ENCODE measurements at regions not wholly inside any gene's neighbourhood (a gene's known extent, or its start where the extent isn't known, plus 50 kb on each side); places are given as distances from the start of the nearest gene placed in this dataset.
"Not testable (repeated sequence)": the region's sequence is repeated elsewhere in the genome, so short reads cannot be mapped to it uniquely, and the experiment has no call there.

GRCh38 chr10:21285742-21286331 lies 239.6 kb downstream of the SKIDA1 start:
- peak; percentile 98 for DNase-seq

GRCh38 chr10:21285207-21285606 lies 240.3 kb downstream of the SKIDA1 start:
- DNase-seq = no peak

GRCh38 chr10:21284301-21284700 lies 241.2 kb downstream of the SKIDA1 start:
- DNase-seq = no peak

- not testable (repeated sequence) for DNase-seq
These were observed 242.4 kb downstream of the SKIDA1 start for GRCh38 chr10:21283053-21283452.

- no peak for DNase-seq
These were observed 243.6 kb downstream of the SKIDA1 start for GRCh38 chr10:21281765-21282484.

GRCh38 chr10:21280971-21281572 lies 244.4 kb downstream of the SKIDA1 start:
- no peak for DNase-seq

- no peak for DNase-seq
These were observed 245.4 kb downstream of the SKIDA1 start for GRCh38 chr10:21280037-21280436.

GRCh38 chr10:21279217-21279575 lies 246.3 kb downstream of the SKIDA1 start:
- DNase-seq = no peak

GRCh38 chr10:21278491-21279216 lies 246.8 kb downstream of the SKIDA1 start:
- peak; percentile 83 for DNase-seq

- peak; percentile 27 for DNase-seq
These were observed 252.0 kb downstream of the SKIDA1 start for GRCh38 chr10:21273400-21273968.

- no peak for DNase-seq
These were observed 252.7 kb downstream of the SKIDA1 start for GRCh38 chr10:21272643-21273399.

- no peak for DNase-seq
These were observed 254.5 kb downstream of the SKIDA1 start for GRCh38 chr10:21270976-21271375.

GRCh38 chr10:21269289-21269688 lies 256.2 kb downstream of the SKIDA1 start:
- no peak for DNase-seq

GRCh38 chr10:21265622-21266021 lies 259.9 kb downstream of the SKIDA1 start:
- peak; percentile 41 for DNase-seq

GRCh38 chr10:21264271-21264670 lies 261.2 kb downstream of the SKIDA1 start:
- no peak for DNase-seq

GRCh38 chr10:21263839-21264238 lies 261.6 kb downstream of the SKIDA1 start:
- DNase-seq = no peak

- no peak for DNase-seq
These were observed 262.1 kb downstream of the SKIDA1 start for GRCh38 chr10:21263263-21263803.

GRCh38 chr10:21261842-21262294 lies 263.6 kb downstream of the SKIDA1 start:
- DNase-seq = no peak

- no peak for DNase-seq
These were observed 264.9 kb downstream of the SKIDA1 start for GRCh38 chr10:21260506-21261149.

- DNase-seq = no peak
These were observed 265.4 kb downstream of the SKIDA1 start for GRCh38 chr10:21260066-21260465.

GRCh38 chr10:21257919-21258318 lies 267.6 kb downstream of the SKIDA1 start:
- no peak for DNase-seq

GRCh38 chr10:21257191-21257590 lies 268.3 kb downstream of the SKIDA1 start:
- DNase-seq = no peak

Measured in kidney glomerular epithelial cell (primary cell).